ENCODE measurements at regions not wholly inside any gene's neighbourhood (a gene's known extent, or its start where the extent isn't known, plus 50 kb on each side); places are given as distances from the start of the nearest gene placed in this dataset.
"Not testable (repeated sequence)": the region's sequence is repeated elsewhere in the genome, so short reads cannot be mapped to it uniquely, and the experiment has no call there.

DNA sequence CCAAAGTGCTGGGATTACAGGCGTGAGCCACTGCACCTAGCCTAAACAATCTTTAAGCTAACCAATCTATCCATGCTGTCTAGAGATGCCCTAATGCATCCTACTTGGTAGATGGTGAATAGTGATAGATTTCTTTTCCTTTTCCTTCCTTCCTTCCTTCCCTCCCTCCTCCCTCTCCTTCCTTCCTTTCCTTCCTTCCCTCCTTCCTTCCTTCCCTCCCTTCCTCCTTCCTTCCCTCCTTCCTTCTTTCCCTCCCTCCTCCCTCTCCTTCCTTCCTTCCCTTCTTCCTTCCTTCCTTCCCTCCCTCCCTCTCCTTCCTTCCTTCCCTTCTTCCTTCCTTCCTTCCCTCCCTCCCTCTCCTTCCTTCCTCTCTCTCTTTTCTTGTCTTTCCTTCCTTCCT is 780.5 kb downstream of the CDH11 start:
- TF ChIP-seq POLR2AphosphoS5 (IDR thresholded peaks at IDR 0.05; ENCODE audit: borderline replicate concordance, low read depth, low read length); EZH2 (IDR thresholded peaks at IDR 0.05); FOXP2 (optimal IDR thresholded peaks at IDR 0.05; ENCODE audit: control extremely low read depth, extremely low read length, insufficient read depth): not testable (repeated sequence)

Data from SK-N-MC (cell line).